GM12873 (cell line): ENCODE measurements at regions not wholly inside any gene's neighbourhood (a gene's known extent, or its start where the extent isn't known, plus 50 kb on each side); places are given as distances from the start of the nearest gene placed in this dataset.

Source experiments
- CTCF ChIP-seq: IDR thresholded peaks from 2 replicates; pipeline ENCODE4 v1.5.1; 2012; ENCODE audit warnings: low read depth, mild to moderate bottlenecking, moderate library complexity, low read length, control low read depth; ENCODE audit not compliant: insufficient read depth; ENCODE audit errors: missing control alignments

DNA sequence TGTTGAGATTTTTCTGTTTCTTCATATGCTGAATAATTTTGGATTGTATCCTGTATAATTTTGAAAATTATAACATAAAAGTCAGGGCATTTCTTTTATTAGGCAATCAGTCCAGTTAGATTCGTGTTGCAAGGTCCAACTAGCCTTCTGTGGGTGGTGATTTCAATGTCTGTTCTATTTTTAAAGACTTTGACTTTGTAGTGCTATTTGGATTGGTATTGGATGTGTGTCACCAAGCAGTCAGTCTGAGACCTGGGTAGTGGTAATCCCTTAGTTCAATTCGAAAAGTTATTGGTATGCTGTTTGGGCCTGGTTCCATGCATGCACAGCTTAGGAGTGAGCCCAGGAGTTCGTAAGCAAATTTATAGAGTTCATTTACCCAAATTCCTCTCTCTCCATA lies 82.2 kb downstream of the EPDR1 start:
- TF ChIP-seq CTCF = no peak

GRCh38 chr7:38006559-38006958 lies 86.1 kb downstream of the EPDR1 start:
- TF ChIP-seq CTCF = no peak

- no peak for TF ChIP-seq CTCF
Observed at GRCh38 chr7:38007096-38007495, 86.7 kb downstream of the EPDR1 start.

- no peak for TF ChIP-seq CTCF
Observed at GRCh38 chr7:38013246-38013645, 92.8 kb downstream of the EPDR1 start.

DNA sequence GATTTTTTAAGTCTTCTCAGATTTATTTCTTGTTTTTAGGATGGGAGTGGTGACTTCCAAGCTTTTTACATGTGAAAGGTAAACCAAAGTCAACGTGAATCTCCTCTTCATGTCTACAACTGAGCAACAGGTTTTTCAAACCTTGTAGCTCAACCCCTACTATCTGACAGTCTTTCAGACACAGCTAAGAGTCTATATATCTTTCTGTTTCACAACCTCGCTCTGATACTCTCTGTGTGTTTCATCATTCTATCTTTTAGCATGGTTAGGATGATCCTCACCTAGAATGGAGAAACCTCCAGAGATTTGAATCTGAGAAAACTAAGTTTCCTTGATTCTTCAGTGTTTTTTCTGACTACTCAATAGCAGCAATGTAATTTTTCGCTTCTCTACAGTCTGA lies 96.1 kb downstream of the EPDR1 start:
- TF ChIP-seq CTCF = no peak

DNA sequence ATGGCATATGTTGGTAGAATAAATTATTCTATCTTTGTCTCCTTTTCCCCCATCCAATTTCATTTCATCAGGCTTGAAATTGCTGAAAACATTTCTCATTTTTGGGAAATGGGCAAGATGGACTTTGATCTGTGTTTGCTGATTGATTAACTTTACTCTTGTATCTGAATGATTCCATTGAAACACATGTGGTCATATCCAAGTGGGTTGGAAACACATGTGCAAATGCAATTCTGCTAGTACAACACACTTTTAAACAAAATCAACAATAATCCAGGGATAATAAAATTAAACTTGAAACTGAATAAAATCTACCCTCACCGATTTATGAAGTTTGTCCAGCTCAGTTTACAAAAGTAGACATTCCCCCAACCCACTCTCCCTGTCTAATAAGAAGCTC lies 96.9 kb downstream of the EPDR1 start:
- no peak for TF ChIP-seq CTCF

DNA sequence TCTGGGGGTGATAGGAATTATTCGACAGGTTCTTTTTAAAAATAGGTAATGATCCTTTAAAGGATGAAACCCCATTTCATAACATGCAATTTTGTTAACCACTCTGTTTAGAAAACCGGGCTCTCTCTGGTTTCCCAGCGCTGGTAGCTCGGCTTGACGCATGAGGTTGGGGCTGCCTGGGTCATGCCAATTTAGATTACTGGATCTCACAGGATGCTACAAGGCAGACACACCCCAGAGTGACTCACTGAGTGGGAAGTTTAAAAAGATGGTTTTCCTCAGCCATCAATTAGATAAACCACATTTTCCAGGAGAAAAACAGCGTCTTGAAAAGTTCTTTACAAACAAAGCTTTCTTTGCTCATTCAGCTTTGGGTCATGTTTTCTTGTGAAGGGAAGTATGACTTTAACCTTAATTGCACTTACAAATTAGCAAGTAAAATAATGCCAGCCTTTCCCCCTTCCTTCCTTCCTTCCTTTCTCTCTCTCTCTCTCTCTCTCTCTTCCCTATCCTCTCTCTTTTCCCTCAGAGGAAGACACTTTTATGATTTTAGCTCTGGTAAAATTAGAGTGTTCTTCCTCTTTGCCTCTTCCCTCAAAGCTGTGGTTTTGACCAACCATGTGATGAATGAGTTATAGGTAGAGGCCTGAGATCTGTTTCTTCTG lies 99.8 kb downstream of the EPDR1 start:
- TF ChIP-seq CTCF = no peak
